HG03469 (cell line): ENCODE measurements at regions not wholly inside any gene's neighbourhood (a gene's known extent, or its start where the extent isn't known, plus 50 kb on each side); places are given as distances from the start of the nearest gene placed in this dataset.

Experiments used
- ATAC-seq: cut with Tn5 transposase; IDR thresholded peaks from one replicate; pipeline ENCODE4 v1.9.1; 2021; ENCODE audit warnings: mild to moderate bottlenecking, moderate library complexity, moderate number of reproducible peaks; ENCODE audit not compliant: unreplicated experiment

GRCh38 chr17:14777291-14777690 is 476.4 kb downstream of the HS3ST3B1 start:
- ATAC-seq: no peak

GRCh38 chr17:14776791-14777190 is 475.9 kb downstream of the HS3ST3B1 start:
- ATAC-seq: no peak

GRCh38 chr17:14775731-14776492 is 475.0 kb downstream of the HS3ST3B1 start:
- no peak for ATAC-seq

- ATAC-seq: no peak
Measured at GRCh38 chr17:14774774-14775173, 473.9 kb downstream of the HS3ST3B1 start.

GRCh38 chr17:14772776-14773175 is 471.9 kb downstream of the HS3ST3B1 start:
- no peak for ATAC-seq

GRCh38 chr17:14771543-14771942 is 470.7 kb downstream of the HS3ST3B1 start:
- no peak for ATAC-seq

GRCh38 chr17:14768923-14769322 is 468.0 kb downstream of the HS3ST3B1 start:
- ATAC-seq: no peak

- no peak for ATAC-seq
Measured at GRCh38 chr17:14762736-14763479, 462.0 kb downstream of the HS3ST3B1 start.

GRCh38 chr17:14760719-14761411 is 460.0 kb downstream of the HS3ST3B1 start:
- ATAC-seq: no peak

- ATAC-seq: no peak
Measured at GRCh38 chr17:14760212-14760611, 459.3 kb downstream of the HS3ST3B1 start.

GRCh38 chr17:14759325-14759724 is 458.4 kb downstream of the HS3ST3B1 start:
- ATAC-seq: no peak

GRCh38 chr17:14756479-14756878 is 455.6 kb downstream of the HS3ST3B1 start:
- no peak for ATAC-seq

GRCh38 chr17:14755002-14755401 is 454.1 kb downstream of the HS3ST3B1 start:
- ATAC-seq: no peak

- ATAC-seq: no peak
Measured at GRCh38 chr17:14753383-14753782, 452.5 kb downstream of the HS3ST3B1 start.

- no peak for ATAC-seq
Measured at GRCh38 chr17:14752011-14752410, 451.1 kb downstream of the HS3ST3B1 start.

- ATAC-seq: no peak
Measured at GRCh38 chr17:14750866-14751265, 450.0 kb downstream of the HS3ST3B1 start.

GRCh38 chr17:14749269-14749668 is 448.4 kb downstream of the HS3ST3B1 start:
- no peak for ATAC-seq

GRCh38 chr17:14748036-14748710 is 447.3 kb downstream of the HS3ST3B1 start:
- peak; percentile 66 for ATAC-seq

GRCh38 chr17:14747603-14747950 is 446.7 kb downstream of the HS3ST3B1 start:
- no peak for ATAC-seq

GRCh38 chr17:14746822-14747602 is 446.1 kb downstream of the HS3ST3B1 start:
- ATAC-seq: no peak
